Mucosa of rectum (tissue), 2 donors: ENCODE measurements at regions not wholly inside any gene's neighbourhood (a gene's known extent, or its start where the extent isn't known, plus 50 kb on each side); places are given as distances from the start of the nearest gene placed in this dataset.

Experiments
- H3K27ac ChIP-seq, 2 donors: one replicate each; pipeline ENCODE4 v1.7.0; 2013; ENCODE audit warnings: inconsistent platforms in 2 of 2, low read depth in 2 of 2, low read length in 2 of 2
- H3K27me3 ChIP-seq, 2 donors: one replicate each; pipeline ENCODE4 v1.7.0; 2013; ENCODE audit warnings: low read length in 2 of 2; ENCODE audit not compliant: control insufficient read depth in 2 of 2, insufficient read depth in 2 of 2
- H3K36me3 ChIP-seq, 2 donors: one replicate each; pipeline ENCODE4 v1.7.0; 2013; ENCODE audit warnings: low read length in 2 of 2; ENCODE audit not compliant: control insufficient read depth in 2 of 2, insufficient read depth in 2 of 2
- H3K4me1 ChIP-seq, 2 donors: one replicate each; pipeline ENCODE4 v1.7.0; 2013; ENCODE audit warnings: low read length in 2 of 2, mild to moderate bottlenecking in 1 of 2; ENCODE audit not compliant: control insufficient read depth in 2 of 2, insufficient read depth in 2 of 2
- H3K4me3 ChIP-seq, 2 donors: one replicate each; pipeline ENCODE4 v1.7.0; 2013; ENCODE audit warnings: low read length in 2 of 2
- H3K9ac ChIP-seq, 2 donors: one replicate each; pipeline ENCODE4 v1.7.0; 2013; ENCODE audit warnings: low read length in 2 of 2, low read depth in 1 of 2, mild to moderate bottlenecking in 1 of 2
- H3K9me3 ChIP-seq, 2 donors: one replicate each; pipeline ENCODE4 v1.7.0; 2013; ENCODE audit warnings: low read length in 2 of 2; ENCODE audit not compliant: control insufficient read depth in 2 of 2
- donor health status: healthy.
- donor health status: Normal muscosa, but diverticular disease.

DNA sequence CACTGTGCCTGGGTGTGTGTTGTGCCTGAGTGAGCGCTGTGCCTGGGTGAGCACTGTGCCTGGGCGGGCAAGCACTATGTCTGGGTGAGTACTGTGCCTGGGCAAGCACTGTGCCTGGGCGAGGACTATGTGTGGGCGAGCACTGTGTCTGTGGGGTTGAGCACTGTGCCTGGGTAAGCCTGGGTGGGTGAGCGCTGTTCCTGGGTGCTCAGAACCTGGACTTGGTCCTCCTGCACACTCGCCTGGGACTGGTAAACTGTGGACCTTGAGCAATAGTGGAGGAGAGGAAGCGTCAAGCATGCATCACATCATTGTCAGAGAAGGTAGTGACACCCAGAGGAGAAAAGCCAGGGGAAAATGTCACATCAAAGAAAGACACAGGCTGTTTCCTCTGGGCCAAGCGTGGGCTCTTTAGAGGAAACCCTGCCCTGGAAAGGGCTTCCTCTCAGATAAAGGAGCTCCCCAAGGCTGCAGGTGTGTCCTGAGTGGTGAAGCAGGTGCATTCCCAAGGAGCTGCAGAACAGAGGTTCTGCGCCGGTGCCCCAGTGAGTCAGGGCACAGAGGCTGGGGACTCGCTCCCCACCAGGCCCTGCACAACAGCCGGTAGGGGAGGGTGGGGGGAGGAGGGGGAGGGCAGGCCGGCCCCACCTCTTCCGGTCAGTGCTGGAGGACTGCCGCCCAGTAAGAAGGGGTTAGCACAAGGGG is 141.2 kb downstream of the TEX29 start:
- Histone ChIP-seq H3K4me3 (no peak overlapping the region), H3K27me3 (peaks cover 0 to 2% of the 10 kb centered on the region in 2 donors), H3K9me3 (no peaks in the 10 kb centered on the region), H3K27ac (no peak overlapping the region), H3K36me3 (no peaks in the 10 kb centered on the region), H3K4me1 (no peaks in the 10 kb centered on the region), H3K9ac (no peak overlapping the region)

DNA sequence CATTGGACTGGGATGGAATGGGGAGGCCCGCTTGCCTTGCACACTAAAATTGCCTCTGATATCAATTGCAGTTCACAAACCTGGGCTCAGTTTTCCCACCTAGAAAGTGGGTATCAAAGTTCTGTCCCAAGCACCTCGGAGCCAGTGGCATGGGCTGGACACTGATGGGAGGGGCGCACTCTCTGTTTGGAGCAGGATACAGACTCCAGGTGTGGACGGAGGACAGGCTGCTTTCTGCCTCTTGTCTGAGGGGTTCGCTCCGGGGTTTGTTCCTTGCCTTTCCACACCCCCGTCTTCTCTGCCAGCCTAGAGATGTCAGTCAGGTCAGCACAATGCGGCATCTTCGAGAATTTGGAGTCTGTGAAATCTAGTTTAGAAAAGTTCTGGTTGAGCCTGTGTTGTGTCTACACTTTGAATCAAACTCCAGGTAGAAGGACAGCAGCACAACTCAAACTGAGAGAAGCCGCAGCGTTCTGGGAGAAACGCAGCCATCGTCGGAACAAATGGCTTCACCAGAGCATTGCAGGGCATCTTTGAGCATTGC is 141.9 kb downstream of the TEX29 start:
- no peaks in the 10 kb centered on the region for H3K36me3 ChIP-seq
- peaks cover 0 to 2% of the 10 kb centered on the region in 2 donors for H3K27me3 ChIP-seq
- no peak overlapping the region for H3K9ac ChIP-seq
- H3K27ac ChIP-seq: no peak overlapping the region
- no peaks in the 10 kb centered on the region for H3K9me3 ChIP-seq
- no peaks in the 10 kb centered on the region for H3K4me1 ChIP-seq
- no peak overlapping the region for H3K4me3 ChIP-seq

DNA sequence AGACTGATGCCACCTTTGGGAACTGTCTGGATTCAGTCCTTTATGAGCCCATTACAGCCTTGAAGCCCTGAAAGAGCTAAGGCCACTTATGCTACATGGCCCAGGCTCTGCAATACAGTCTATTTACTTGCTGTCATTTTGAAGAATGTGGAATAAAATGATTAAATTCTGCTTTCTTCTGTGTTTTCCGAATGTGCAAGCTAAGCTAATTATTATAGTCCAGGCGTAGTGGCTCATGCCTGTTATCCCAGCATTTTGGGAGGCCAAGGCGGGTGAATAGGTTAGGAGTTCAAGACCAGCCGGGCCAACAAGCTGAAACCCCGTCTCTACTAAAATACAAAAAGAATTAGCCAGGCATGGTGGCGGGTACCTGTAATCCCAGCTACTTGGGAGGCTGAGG is 142.5 kb downstream of the TEX29 start:
- no peak overlapping the region for H3K4me3 ChIP-seq
- H3K27me3 ChIP-seq: peaks cover 0 to 2% of the 10 kb centered on the region in 2 donors
- no peaks in the 10 kb centered on the region for H3K36me3 ChIP-seq
- no peaks in the 10 kb centered on the region for H3K4me1 ChIP-seq
- H3K9me3 ChIP-seq: no peaks in the 10 kb centered on the region
- no peak overlapping the region for H3K27ac ChIP-seq
- H3K9ac ChIP-seq: no peak overlapping the region

DNA sequence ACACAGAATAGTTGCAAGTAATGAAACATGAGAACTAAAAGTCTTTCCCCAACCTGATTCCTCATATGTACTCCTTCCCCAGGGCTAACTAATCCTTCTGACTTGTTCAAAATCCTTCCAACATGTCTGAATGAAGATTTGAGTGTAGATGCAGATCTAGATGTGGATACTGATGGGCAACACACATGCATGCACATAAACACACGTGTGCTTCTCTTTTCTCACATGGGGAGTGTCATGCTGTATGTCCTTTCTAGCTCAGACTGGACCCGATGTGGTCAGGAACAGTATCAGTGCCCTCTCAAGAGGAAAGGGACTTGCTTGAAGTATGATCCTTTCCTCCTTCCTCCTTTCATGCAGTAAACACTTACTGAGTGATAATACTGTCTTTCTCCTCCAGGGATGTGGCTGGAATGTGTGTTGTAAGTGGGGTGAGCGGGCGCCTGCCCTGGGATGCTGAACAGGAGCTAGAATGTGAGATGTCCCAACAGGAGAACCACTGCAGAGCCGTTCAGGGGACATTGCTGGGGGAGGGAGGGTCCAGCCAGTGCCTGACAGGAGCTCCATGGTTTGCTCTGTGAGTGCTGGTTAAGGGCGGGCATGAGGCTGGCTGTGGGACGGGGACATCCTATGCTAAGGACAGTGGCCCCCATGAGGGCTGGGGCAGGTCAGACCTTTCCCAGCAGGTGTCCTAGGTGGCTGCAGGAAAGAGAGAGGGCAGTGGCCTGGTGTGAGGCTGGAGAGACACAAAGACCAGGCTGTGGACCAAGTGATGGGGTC is 146.9 kb downstream of the TEX29 start:
- Histone ChIP-seq H3K9me3 (no peaks in the 10 kb centered on the region), H3K4me3 (no peak overlapping the region), H3K27me3 (peaks cover 0 to 2% of the 10 kb centered on the region in 2 donors), H3K9ac (no peak overlapping the region), H3K27ac (no peak overlapping the region), H3K36me3 (no peaks in the 10 kb centered on the region), H3K4me1 (no peaks in the 10 kb centered on the region)

DNA sequence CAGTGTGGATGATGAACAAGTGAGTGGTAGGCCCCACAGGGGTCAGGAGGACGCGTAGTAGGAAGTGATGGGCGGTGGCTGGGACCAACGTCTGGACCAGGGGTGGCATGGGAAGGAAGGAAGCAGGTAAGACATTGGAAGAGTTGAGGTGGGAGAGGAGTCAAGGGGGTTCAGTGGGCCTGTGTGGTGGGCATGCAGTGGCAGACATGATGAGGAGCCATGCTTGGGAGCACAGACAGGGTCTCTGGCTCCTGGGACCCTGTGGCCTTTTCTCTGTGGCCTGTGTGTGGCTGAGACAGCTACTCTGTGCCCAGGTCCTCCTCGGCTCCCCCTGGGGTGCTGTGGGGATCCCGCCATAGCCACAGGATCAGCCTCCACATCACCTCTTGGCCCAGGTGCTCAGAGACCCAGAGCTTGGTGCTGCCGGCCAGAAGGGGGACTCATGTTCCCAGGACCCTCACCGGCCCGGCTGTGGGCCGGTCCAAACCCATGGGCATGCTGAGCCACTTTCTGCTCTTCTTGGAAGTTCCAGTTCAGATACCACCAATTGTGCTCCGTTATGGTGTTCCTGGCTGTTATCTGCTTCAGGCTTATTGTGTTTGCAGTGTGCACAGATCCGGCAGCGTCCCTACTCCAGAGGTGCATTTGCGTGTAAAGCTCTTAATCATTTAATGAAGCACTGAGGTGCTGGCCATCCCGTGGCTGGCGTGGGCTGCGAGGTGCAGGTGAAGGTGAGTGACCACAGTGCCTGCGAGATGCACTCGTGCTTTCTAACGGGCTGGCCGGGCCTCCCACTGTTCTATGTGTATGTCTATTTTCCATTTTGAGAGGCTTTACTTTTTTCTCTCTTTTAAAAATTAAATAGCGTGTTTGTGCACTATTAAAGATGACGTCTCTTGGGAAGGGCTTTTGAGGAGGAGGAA is 147.9 kb downstream of the TEX29 start:
- H3K4me1 ChIP-seq: no peaks in the 10 kb centered on the region
- H3K27ac ChIP-seq: no peak overlapping the region
- no peak overlapping the region for H3K4me3 ChIP-seq
- H3K9ac ChIP-seq: no peak overlapping the region
- peaks cover 0 to 2% of the 10 kb centered on the region in 2 donors for H3K27me3 ChIP-seq
- no peaks in the 10 kb centered on the region for H3K36me3 ChIP-seq
- no peaks in the 10 kb centered on the region for H3K9me3 ChIP-seq

DNA sequence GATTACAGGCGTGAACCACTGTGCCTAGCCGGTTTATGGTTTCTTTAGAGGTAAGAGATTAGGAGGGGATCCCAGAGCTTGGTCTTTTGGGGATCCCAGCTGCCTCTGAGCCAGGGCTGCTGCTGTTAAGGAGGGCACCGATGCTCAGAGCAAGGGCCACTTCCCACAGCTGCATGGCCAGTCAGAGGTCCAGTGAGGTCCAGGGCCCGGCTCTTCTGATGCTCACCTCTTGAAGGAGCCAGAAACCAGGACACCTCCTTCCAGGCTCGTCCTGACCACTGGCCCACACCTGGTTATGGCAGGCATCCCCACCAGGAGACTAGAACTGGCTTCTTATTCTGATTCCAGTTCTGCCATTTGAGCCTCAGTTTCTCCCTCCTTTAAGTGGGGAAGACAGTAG is 149.0 kb downstream of the TEX29 start:
- Histone ChIP-seq H3K4me3 (no peak overlapping the region), H3K9me3 (no peaks in the 10 kb centered on the region), H3K9ac (no peak overlapping the region), H3K36me3 (no peaks in the 10 kb centered on the region), H3K4me1 (no peaks in the 10 kb centered on the region), H3K27ac (no peak overlapping the region), H3K27me3 (peaks cover 0 to 2% of the 10 kb centered on the region in 2 donors)

DNA sequence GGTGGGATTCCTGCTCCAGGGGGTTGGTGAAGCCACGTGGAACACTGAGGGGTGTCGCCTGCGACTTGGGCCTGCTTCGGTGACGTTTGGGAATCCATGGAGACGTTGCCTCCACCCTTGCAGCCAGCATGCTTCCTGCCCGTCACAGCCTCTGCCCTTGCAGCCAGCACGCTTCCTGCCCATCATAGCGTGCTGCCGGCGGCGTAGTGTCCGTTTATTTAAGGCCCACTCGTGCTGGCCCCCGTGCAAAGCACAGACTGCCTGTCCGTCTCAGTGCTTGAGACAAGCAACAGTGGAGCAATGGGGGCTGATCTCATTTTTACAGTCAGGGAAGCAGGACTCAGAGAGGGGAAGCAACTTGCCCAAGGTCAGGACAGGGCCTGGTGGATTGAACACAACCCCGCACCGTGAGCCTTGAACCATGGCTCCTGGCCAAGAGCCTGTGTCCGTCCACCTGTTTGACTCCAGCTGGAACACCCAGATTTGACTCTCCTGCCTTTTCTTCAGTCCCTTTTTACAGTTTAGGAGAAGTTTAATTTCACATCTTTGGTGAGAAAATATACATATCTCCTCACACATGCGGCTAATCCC is 149.6 kb downstream of the TEX29 start:
- Histone ChIP-seq H3K9ac (no peak overlapping the region), H3K4me3 (no peak overlapping the region), H3K27ac (no peak overlapping the region), H3K27me3 (no peaks in the 10 kb centered on the region), H3K9me3 (no peaks in the 10 kb centered on the region), H3K36me3 (no peaks in the 10 kb centered on the region), H3K4me1 (no peaks in the 10 kb centered on the region)

DNA sequence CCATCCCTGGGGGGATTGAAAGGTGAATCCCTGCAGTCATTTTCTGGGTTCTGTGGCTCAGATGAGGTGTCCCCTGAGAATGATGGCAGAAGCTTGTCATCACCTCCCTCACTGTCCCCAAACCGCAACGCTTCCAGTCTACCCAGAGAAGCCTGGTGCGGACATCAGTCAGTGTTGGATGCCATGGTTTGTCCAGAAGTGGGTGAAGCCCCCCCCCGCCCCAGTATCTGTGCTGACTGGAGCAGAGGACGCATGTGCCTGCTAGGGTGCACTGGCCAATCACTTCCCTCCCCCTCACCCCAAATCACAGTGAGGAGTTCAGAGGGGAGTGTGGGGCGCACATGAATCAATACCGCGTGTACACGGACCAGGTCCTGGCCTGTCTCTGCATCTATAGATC is 150.5 kb downstream of the TEX29 start:
- Histone ChIP-seq H3K27me3 (no peaks in the 10 kb centered on the region), H3K36me3 (no peaks in the 10 kb centered on the region), H3K27ac (no peak overlapping the region)

DNA sequence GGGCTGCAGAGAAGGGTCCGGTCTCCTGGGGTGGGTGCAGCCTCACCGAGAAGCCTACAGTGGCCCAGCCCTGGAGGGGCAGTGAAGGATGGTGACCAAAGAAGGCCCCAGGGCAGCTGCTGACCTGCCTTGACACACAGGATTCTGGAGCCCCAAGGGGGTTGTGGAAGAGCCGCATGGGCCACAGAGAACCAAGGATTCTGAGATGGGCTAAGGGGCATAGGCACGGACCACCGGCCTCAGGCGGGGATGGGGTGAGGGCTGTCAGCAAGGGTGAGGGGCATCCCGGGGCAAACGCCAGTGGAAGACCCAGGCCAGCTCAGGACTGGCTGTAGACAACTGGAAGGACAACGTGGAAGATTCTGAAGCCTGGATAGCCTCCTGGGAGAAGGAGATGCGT is 151.6 kb downstream of the TEX29 start:
- no peaks in the 10 kb centered on the region for H3K4me1 ChIP-seq
- no peak overlapping the region for H3K9ac ChIP-seq
- H3K9me3 ChIP-seq: no peaks in the 10 kb centered on the region
- H3K27me3 ChIP-seq: no peaks in the 10 kb centered on the region
- H3K36me3 ChIP-seq: no peaks in the 10 kb centered on the region
- no peak overlapping the region for H3K27ac ChIP-seq
- H3K4me3 ChIP-seq: no peak overlapping the region

More for the DNA sequence above, 150.5 kb downstream of the TEX29 start:
- H3K4me1 ChIP-seq: no peaks in the 10 kb centered on the region
- no peaks in the 10 kb centered on the region for H3K9me3 ChIP-seq
- H3K9ac ChIP-seq: no peak overlapping the region
- no peak overlapping the region for H3K4me3 ChIP-seq
